ENCODE measurements at regions not wholly inside any gene's neighbourhood (a gene's known extent, or its start where the extent isn't known, plus 50 kb on each side); places are given as distances from the start of the nearest gene placed in this dataset.

DNA sequence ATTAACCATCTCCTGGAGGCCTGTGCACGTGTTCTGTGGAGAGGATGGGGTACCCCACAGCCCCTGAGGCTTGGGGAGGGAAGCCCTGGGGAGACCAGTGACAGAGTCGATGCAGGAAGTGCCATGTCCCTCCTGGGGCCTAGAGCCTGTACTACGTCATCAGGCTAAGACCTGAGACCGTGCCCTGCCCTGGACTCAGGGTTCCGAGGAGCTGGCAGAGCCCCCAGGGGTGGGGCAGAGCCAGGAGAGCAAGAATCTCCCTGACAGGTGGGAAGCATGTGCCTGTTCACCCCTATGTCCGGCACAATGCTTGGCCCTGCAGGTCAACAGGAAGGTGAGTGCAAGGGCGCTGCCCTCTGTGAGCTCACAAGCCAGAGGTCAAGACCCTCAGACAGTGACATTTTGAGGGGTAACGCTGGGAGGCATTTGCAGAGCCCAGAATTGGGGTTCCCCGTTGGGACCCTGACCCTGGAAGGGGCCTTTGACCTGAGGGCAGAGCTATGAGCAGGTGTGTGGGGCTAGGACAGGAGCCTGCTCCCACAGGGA lies 781.6 kb downstream of the BRD1 start:
- Histone ChIP-seq H3K36me3 (ENCODE audit: control insufficient read depth, insufficient read depth, low read length) (no peaks in the 10 kb centered on the region), H3K4me3 (ENCODE audit: low read depth in 2 of 2, low read length in 2 of 2) (no peak overlapping the region), H3K27ac (ENCODE audit: low read length) (no peak overlapping the region), H3K4me1 (ENCODE audit: control insufficient read depth, insufficient read depth, low read length) (no peaks in the 10 kb centered on the region), H3K9me3 (ENCODE audit: control insufficient read depth, insufficient read depth, low read depth, low read length) (no peaks in the 10 kb centered on the region), H3K27me3 (ENCODE audit: control insufficient read depth, insufficient read depth, low read length) (no peaks in the 10 kb centered on the region; the same call in 1 of the 2 replicates)
- TF ChIP-seq, protein P1, sequence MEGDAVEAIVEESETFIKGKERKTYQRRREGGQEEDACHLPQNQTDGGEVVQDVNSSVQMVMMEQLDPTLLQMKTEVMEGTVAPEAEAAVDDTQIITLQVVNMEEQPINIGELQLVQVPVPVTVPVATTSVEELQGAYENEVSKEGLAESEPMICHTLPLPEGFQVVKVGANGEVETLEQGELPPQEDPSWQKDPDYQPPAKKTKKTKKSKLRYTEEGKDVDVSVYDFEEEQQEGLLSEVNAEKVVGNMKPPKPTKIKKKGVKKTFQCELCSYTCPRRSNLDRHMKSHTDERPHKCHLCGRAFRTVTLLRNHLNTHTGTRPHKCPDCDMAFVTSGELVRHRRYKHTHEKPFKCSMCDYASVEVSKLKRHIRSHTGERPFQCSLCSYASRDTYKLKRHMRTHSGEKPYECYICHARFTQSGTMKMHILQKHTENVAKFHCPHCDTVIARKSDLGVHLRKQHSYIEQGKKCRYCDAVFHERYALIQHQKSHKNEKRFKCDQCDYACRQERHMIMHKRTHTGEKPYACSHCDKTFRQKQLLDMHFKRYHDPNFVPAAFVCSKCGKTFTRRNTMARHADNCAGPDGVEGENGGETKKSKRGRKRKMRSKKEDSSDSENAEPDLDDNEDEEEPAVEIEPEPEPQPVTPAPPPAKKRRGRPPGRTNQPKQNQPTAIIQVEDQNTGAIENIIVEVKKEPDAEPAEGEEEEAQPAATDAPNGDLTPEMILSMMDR (IDR thresholded peaks at IDR 0.05), result no peak
- no peak for TF ChIP-seq SIN3A (IDR thresholded peaks at IDR 0.05; ENCODE audit: borderline replicate concordance, insufficient read depth, low read depth, low read length)
- no peak for TF ChIP-seq POLR2AphosphoS5 (IDR thresholded peaks at IDR 0.05; ENCODE audit: low read depth, low read length)
- TF ChIP-seq, protein P2, sequence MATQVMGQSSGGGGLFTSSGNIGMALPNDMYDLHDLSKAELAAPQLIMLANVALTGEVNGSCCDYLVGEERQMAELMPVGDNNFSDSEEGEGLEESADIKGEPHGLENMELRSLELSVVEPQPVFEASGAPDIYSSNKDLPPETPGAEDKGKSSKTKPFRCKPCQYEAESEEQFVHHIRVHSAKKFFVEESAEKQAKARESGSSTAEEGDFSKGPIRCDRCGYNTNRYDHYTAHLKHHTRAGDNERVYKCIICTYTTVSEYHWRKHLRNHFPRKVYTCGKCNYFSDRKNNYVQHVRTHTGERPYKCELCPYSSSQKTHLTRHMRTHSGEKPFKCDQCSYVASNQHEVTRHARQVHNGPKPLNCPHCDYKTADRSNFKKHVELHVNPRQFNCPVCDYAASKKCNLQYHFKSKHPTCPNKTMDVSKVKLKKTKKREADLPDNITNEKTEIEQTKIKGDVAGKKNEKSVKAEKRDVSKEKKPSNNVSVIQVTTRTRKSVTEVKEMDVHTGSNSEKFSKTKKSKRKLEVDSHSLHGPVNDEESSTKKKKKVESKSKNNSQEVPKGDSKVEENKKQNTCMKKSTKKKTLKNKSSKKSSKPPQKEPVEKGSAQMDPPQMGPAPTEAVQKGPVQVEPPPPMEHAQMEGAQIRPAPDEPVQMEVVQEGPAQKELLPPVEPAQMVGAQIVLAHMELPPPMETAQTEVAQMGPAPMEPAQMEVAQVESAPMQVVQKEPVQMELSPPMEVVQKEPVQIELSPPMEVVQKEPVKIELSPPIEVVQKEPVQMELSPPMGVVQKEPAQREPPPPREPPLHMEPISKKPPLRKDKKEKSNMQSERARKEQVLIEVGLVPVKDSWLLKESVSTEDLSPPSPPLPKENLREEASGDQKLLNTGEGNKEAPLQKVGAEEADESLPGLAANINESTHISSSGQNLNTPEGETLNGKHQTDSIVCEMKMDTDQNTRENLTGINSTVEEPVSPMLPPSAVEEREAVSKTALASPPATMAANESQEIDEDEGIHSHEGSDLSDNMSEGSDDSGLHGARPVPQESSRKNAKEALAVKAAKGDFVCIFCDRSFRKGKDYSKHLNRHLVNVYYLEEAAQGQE (IDR thresholded peaks at IDR 0.05; ENCODE audit: insufficient read depth in 1 of 2, low read depth in 2 of 2, low read length in 1 of 2), result no peak
- no peak for TF ChIP-seq TCF7L2 (IDR thresholded peaks at IDR 0.05; ENCODE audit: low read depth, low read length)
- CTCF ChIA-PET, result interaction anchor here (0.6 to 1.4 kb wide), 3 partner anchors 259 to 378 kb away, joined by 4 to 11 read pairs (median 4); no protein-coding TSS in a partner anchor
- DNase-seq (ENCODE audit: low read depth, low spot score) (no peak), ATAC-seq (no peak)
- intact Hi-C loops (cut with micrococcal nuclease; ENCODE audit: unreplicated experiment), result loop anchor here (2.0 kb wide), 1 partner anchor 259 kb away; no protein-coding TSS in a partner anchor
- in situ Hi-C loops (cut with HindIII; ENCODE audit: low pct_unique_long_range_greater_than_20kb, low sequenced_read_pairs), result no loop called here
- POLR2A ChIA-PET, result no interaction called here
- no TSS peak for BruUV-seq (replicated peaks)

DNA sequence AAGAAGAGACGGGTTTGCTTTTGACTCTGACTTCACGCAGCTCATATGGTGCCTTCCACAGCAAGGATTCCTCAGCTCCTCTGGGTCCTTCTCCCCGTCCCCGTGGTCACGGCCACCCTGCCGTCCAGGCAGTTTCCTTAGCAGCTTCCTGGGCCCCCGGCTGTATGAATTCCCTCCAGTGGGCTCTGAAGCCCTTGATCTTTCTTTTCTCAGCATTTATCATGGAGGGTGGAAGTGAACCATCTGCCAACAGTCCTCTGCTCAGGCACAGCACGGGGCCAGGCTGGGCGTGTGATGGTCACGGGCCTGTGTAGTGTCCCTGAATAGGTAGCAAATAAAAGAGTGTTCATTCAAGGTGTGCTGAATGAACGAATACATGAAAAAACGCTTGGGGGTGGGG lies 782.4 kb downstream of the BRD1 start:
- H3K4me3 ChIP-seq (ENCODE audit: low read depth in 2 of 2, low read length in 2 of 2), result no peak overlapping the region
- DNase-seq (ENCODE audit: low read depth, low spot score) (no peak), ATAC-seq (no peak)
- intact Hi-C loops (cut with micrococcal nuclease; ENCODE audit: unreplicated experiment) (no loop called here), in situ Hi-C loops (cut with HindIII; ENCODE audit: low pct_unique_long_range_greater_than_20kb, low sequenced_read_pairs) (no loop called here)
- H3K27me3 ChIP-seq (ENCODE audit: control insufficient read depth, insufficient read depth, low read length), result no peaks in the 10 kb centered on the region; the same call in 1 of the 2 replicates
- no peaks in the 10 kb centered on the region for H3K9me3 ChIP-seq (ENCODE audit: control insufficient read depth, insufficient read depth, low read depth, low read length)
- H3K27ac ChIP-seq (ENCODE audit: low read length), result no peak overlapping the region
- no peak for TF ChIP-seq POLR2AphosphoS5 (IDR thresholded peaks at IDR 0.05; ENCODE audit: low read depth, low read length)
- CTCF ChIA-PET, result no interaction called here
- POLR2A ChIA-PET, result no interaction called here
- no TSS peak for BruUV-seq (replicated peaks)
- H3K4me1 ChIP-seq (ENCODE audit: control insufficient read depth, insufficient read depth, low read length), result no peaks in the 10 kb centered on the region
- H3K36me3 ChIP-seq (ENCODE audit: control insufficient read depth, insufficient read depth, low read length), result no peaks in the 10 kb centered on the region

DNA sequence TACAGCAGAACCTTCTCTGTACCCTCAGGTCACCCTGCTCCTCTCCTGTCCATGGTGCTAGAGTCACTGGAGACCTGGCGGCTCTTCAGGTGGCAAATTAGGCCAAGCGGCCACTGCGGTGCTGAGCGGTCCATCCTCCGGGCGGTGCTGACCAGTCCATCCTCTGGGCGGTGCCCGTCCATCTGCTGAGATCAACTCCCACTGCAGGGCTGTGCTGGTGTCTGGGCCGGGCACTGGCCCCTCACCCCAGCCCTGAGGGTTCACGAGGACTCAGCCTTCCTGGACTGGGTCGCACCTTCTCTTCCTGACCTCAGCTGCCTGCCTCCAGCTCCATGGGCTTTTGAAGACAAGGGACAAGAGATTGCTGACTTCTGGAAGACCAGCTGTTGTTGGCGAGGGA lies 782.9 kb downstream of the BRD1 start:
- Histone ChIP-seq H3K9me3 (ENCODE audit: control insufficient read depth, insufficient read depth, low read depth, low read length) (no peaks in the 10 kb centered on the region), H3K4me3 (ENCODE audit: low read depth in 2 of 2, low read length in 2 of 2) (no peak overlapping the region), H3K27me3 (ENCODE audit: control insufficient read depth, insufficient read depth, low read length) (no peaks in the 10 kb centered on the region; the same call in 1 of the 2 replicates), H3K4me1 (ENCODE audit: control insufficient read depth, insufficient read depth, low read length) (no peaks in the 10 kb centered on the region), H3K27ac (ENCODE audit: low read length) (no peak overlapping the region), H3K36me3 (ENCODE audit: control insufficient read depth, insufficient read depth, low read length) (no peaks in the 10 kb centered on the region)
- intact Hi-C loops (cut with micrococcal nuclease; ENCODE audit: unreplicated experiment), result no loop called here
- ChIA-PET CTCF (no interaction called here), POLR2A (no interaction called here)
- DNase-seq (ENCODE audit: low read depth, low spot score), result no peak
- TF ChIP-seq, protein P2 (IDR thresholded peaks at IDR 0.05; ENCODE audit: insufficient read depth in 1 of 2, low read depth in 2 of 2, low read length in 1 of 2), result no peak
- no peak for TF ChIP-seq SIN3A (IDR thresholded peaks at IDR 0.05; ENCODE audit: borderline replicate concordance, insufficient read depth, low read depth, low read length)
- TF ChIP-seq POLR2AphosphoS5 (IDR thresholded peaks at IDR 0.05; ENCODE audit: low read depth, low read length), result no peak
- TF ChIP-seq, protein P1 (IDR thresholded peaks at IDR 0.05), result no peak
- no peak for TF ChIP-seq TCF7L2 (IDR thresholded peaks at IDR 0.05; ENCODE audit: low read depth, low read length)
- no TSS peak for BruUV-seq (replicated peaks)
- ATAC-seq, result no peak
- in situ Hi-C loops (cut with HindIII; ENCODE audit: low pct_unique_long_range_greater_than_20kb, low sequenced_read_pairs), result no loop called here

All from Panc1 (cell line).